CD14-positive monocyte (primary cell): ENCODE measurements at regions not wholly inside any gene's neighbourhood (a gene's known extent, or its start where the extent isn't known, plus 50 kb on each side); places are given as distances from the start of the nearest gene placed in this dataset.

Experiments used
- DNase-seq, 3 donors: peaks; one replicate each; pipeline ENCODE4 v3.0.0-alpha.2; 2011 to 2022
- H2AFZ ChIP-seq: 2 replicates; pipeline ENCODE4 v1.6.0; 2012; ENCODE audit warnings: mild to moderate bottlenecking, low read depth, low read length, inconsistent platforms; ENCODE audit not compliant: insufficient read depth, poor library complexity, severe bottlenecking
- H3K27ac ChIP-seq, 2 donors: 1 replicate in 1 of 2; 2 replicates in 1 of 2; pipeline ENCODE4 v1.5.1; 2012 to 2013; ENCODE audit warnings: low read length in 2 of 2, control low read depth in 1 of 2, inconsistent platforms in 1 of 2, low read depth in 1 of 2, mild to moderate bottlenecking in 1 of 2
- H3K27me3 ChIP-seq, 2 donors: one replicate each; pipeline versions ENCODE4 v1.6.0 to v1.6.1; 2011 to 2013; ENCODE audit warnings: low read length in 2 of 2; ENCODE audit not compliant: control insufficient read depth in 2 of 2, insufficient read depth in 2 of 2
- H3K36me3 ChIP-seq, 2 donors: replicated peaks in 1 of 2; 1 replicate in 1 of 2; 2 replicates in 1 of 2; pipeline versions ENCODE4 v1.5.1 to v1.6.1; 2012 to 2013; ENCODE audit warnings: low read length in 2 of 2, control low read depth in 1 of 2, inconsistent platforms in 1 of 2, mild to moderate bottlenecking in 1 of 2; ENCODE audit not compliant: insufficient read depth in 2 of 2, control insufficient read depth in 1 of 2
- H3K4me1 ChIP-seq, 2 donors: 1 replicate in 1 of 2; 2 replicates in 1 of 2; pipeline versions ENCODE4 v1.5.1 to v1.6.1; 2012 to 2013; ENCODE audit warnings: low read length in 2 of 2, control low read depth in 1 of 2, inconsistent platforms in 1 of 2, mild to moderate bottlenecking in 1 of 2, moderate library complexity in 1 of 2; ENCODE audit not compliant: insufficient read depth in 2 of 2, control insufficient read depth in 1 of 2
- H3K4me2 ChIP-seq: replicated peaks from 2 replicates; pipeline ENCODE3; 2012; ENCODE audit warnings: low read length, moderate library complexity, mild to moderate bottlenecking; ENCODE audit not compliant: poor library complexity, severe bottlenecking; ENCODE audit errors: extremely low read depth
- H3K4me3 ChIP-seq, 3 experiments: fragments of 200-600 bp in 1 of 3; sonication (generic) in 1 of 3; replicated peaks in 1 of 3; 1 replicate in 2 of 3; 2 replicates in 1 of 3; pipeline ENCODE4 v1.5.1; 2011 to 2013; ENCODE audit warnings: low read length in 3 of 3, mild to moderate bottlenecking in 3 of 3, control low read depth in 2 of 3, low read depth in 2 of 3, inconsistent platforms in 1 of 3, moderate library complexity in 1 of 3
- H3K79me2 ChIP-seq: 2 replicates; pipeline ENCODE4 v1.6.0; 2012; ENCODE audit warnings: mild to moderate bottlenecking, control low read depth, inconsistent platforms, low read length, moderate library complexity; ENCODE audit not compliant: insufficient read depth
- H3K9ac ChIP-seq: 2 replicates; pipeline ENCODE4 v1.6.0; 2017; ENCODE audit warnings: low read length, mild to moderate bottlenecking; ENCODE audit not compliant: insufficient read depth, poor library complexity, severe bottlenecking
- H3K9me3 ChIP-seq, 2 donors: replicated peaks in 1 of 2; 1 replicate in 1 of 2; 2 replicates in 1 of 2; pipeline versions ENCODE4 v1.5.1 to v1.6.1; 2012 to 2013; ENCODE audit warnings: low read length in 2 of 2, control low read depth in 1 of 2; ENCODE audit not compliant: control insufficient read depth in 1 of 2, insufficient read depth in 1 of 2
- H4K20me1 ChIP-seq: 2 replicates; pipeline ENCODE4 v1.6.0; 2012; ENCODE audit warnings: mild to moderate bottlenecking, low read length, control low read depth, moderate library complexity; ENCODE audit not compliant: insufficient read depth
- H3K27ac Mint-ChIP-seq, 7 donors: one replicate each; pipeline ENCODE4 v1.8.0; 2020; ENCODE audit warnings: mild to moderate bottlenecking in 7 of 7, mixed read lengths in 7 of 7, moderate library complexity in 6 of 7, inconsistent platforms in 2 of 7
- H3K27me3 Mint-ChIP-seq, 3 donors: one replicate each; pipeline ENCODE4 v1.8.0; 2021 to 2022; ENCODE audit warnings: low read depth in 3 of 3, mild to moderate bottlenecking in 3 of 3, mixed read lengths in 3 of 3, moderate library complexity in 3 of 3, inconsistent platforms in 1 of 3
- H3K36me3 Mint-ChIP-seq, 2 donors: one replicate each; pipeline ENCODE4 v1.8.0; 2020; ENCODE audit warnings: mixed read lengths in 2 of 2, inconsistent platforms in 1 of 2, mild to moderate bottlenecking in 1 of 2
- H3K4me1 Mint-ChIP-seq: one replicate; pipeline ENCODE4 v1.8.0; 2020; ENCODE audit warnings: mild to moderate bottlenecking, mixed read lengths
- H3K4me3 Mint-ChIP-seq, 2 donors: one replicate each; pipeline ENCODE4 v1.8.0; 2020; ENCODE audit warnings: mild to moderate bottlenecking in 2 of 2, mixed read lengths in 2 of 2, moderate library complexity in 1 of 2
- H3K9me3 Mint-ChIP-seq, 7 donors: one replicate each; pipeline ENCODE4 v1.8.0; 2020 to 2022; ENCODE audit warnings: mixed read lengths in 7 of 7, mild to moderate bottlenecking in 6 of 7, moderate library complexity in 6 of 7, inconsistent platforms in 2 of 7
- WGBS: methylation state at CpG from one replicate; pipeline ENCODE4 v1.1.5; 2013; ENCODE audit warnings: missing lambda C conversion rate; ENCODE audit not compliant: insufficient coverage; 5-methylcytosine and 5-hydroxymethylcytosine counted together
- intact Hi-C, 2 donors: fragments of 100-400 bp; cut with micrococcal nuclease; formaldehyde crosslinking; loops; one replicate each; pipeline versions ENCODE4 v1.15.0 to v1.15.1; 2023
- TF ChIP-seq, protein P1 (sequence below): fragments of 200-600 bp; IDR thresholded peaks from one replicate; pipeline ENCODE4 v1.8.0; 2022; ENCODE audit warnings: antibody characterized with exemption, mild to moderate bottlenecking

DNA sequence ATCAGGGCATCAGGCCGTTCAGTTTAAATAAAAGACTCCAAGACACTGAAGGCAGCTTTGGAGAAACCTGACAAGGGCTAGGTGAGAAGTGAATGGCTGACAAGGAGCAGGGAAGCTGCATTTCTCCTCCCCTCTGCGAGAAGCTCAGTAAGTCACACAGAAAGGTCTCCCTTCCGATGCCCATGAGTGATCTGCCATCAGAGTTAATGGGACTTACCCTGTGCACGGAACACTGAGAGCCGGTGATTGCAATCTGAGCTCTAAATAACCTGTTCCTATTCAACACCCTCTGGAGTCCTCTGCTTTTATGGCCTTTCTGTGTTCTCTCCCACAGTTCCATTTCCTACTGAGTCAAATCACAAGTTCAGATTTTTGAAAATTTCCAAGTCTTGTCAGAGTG, 322.2 kb upstream of the MYT1L start:
- H3K9me3 Mint-ChIP-seq: peaks cover 1 to 8% (median 2%) of the 10 kb centered on the region in 7 donors
- no peaks in the 10 kb centered on the region for H3K36me3 Mint-ChIP-seq
- Histone ChIP-seq H3K9ac (no peak overlapping the region), H3K4me1 (no peaks in the 10 kb centered on the region), H4K20me1 (no peaks in the 10 kb centered on the region), H3K4me2 (no peak overlapping the region), H3K36me3 (no peaks in the 10 kb centered on the region), H2AFZ (no peak overlapping the region), H3K79me2 (no peaks in the 10 kb centered on the region), H3K4me3 (no peak overlapping the region), H3K9me3 (no peaks in the 10 kb centered on the region), H3K27me3 (no peaks in the 10 kb centered on the region), H3K27ac (no peak overlapping the region)
- intact Hi-C loops: no loop called here
- H3K4me3 Mint-ChIP-seq: no peak overlapping the region
- TF ChIP-seq, protein P1, sequence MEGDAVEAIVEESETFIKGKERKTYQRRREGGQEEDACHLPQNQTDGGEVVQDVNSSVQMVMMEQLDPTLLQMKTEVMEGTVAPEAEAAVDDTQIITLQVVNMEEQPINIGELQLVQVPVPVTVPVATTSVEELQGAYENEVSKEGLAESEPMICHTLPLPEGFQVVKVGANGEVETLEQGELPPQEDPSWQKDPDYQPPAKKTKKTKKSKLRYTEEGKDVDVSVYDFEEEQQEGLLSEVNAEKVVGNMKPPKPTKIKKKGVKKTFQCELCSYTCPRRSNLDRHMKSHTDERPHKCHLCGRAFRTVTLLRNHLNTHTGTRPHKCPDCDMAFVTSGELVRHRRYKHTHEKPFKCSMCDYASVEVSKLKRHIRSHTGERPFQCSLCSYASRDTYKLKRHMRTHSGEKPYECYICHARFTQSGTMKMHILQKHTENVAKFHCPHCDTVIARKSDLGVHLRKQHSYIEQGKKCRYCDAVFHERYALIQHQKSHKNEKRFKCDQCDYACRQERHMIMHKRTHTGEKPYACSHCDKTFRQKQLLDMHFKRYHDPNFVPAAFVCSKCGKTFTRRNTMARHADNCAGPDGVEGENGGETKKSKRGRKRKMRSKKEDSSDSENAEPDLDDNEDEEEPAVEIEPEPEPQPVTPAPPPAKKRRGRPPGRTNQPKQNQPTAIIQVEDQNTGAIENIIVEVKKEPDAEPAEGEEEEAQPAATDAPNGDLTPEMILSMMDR: no peak
- H3K27ac Mint-ChIP-seq: no peak overlapping the region
- no peaks in the 10 kb centered on the region for H3K4me1 Mint-ChIP-seq
- DNase-seq: no peak
- H3K27me3 Mint-ChIP-seq: peaks cover 5 to 12% (median 10%) of the 10 kb centered on the region in 3 donors
- 96% methylated on average over 3 of the region's 5 CpGs for WGBS

- H3K36me3 Mint-ChIP-seq: no peaks in the 10 kb centered on the region
- Histone ChIP-seq H4K20me1 (no peaks in the 10 kb centered on the region), H3K79me2 (no peaks in the 10 kb centered on the region), H3K9ac (no peak overlapping the region), H3K4me2 (no peak overlapping the region), H3K27me3 (no peaks in the 10 kb centered on the region), H3K4me1 (no peaks in the 10 kb centered on the region), H3K4me3 (no peak overlapping the region), H2AFZ (no peak overlapping the region), H3K27ac (no peak overlapping the region), H3K36me3 (no peaks in the 10 kb centered on the region), H3K9me3 (no peaks in the 10 kb centered on the region)
- intact Hi-C loops: no loop called here
- H3K4me3 Mint-ChIP-seq: no peak overlapping the region
- no peak overlapping the region for H3K27ac Mint-ChIP-seq
- DNase-seq: no peak
- TF ChIP-seq, protein P1: no peak
- no peaks in the 10 kb centered on the region for H3K4me1 Mint-ChIP-seq
- peaks cover 2 to 10% (median 6%) of the 10 kb centered on the region in 3 donors for H3K27me3 Mint-ChIP-seq
- H3K9me3 Mint-ChIP-seq: peaks cover 0 to 6% (median 2%) of the 10 kb centered on the region in 7 donors
- WGBS: 93% methylated on average over 18 of the region's 20 CpGs
These were observed 319.7 kb upstream of the MYT1L start for GRCh38 chr2:2650608-2651375.
